Stimulated activated CD4-positive, alpha-beta T cell treated with anti-CD3 and anti-CD28 coated beads, Interleukin-1b, Interleukin-23, amount 100 ng/mL, for 24 hours (primary cell): ENCODE measurements at regions not wholly inside any gene's neighbourhood (a gene's known extent, or its start where the extent isn't known, plus 50 kb on each side); places are given as distances from the start of the nearest gene placed in this dataset.

Experiments
- DNase-seq, 4 experiments: peaks; one replicate each; pipeline ENCODE4 v3.0.0-alpha.2; 2020; ENCODE audit warnings: low read depth in 4 of 4, low spot score in 1 of 4

- DNase-seq, result no peak
Measured at GRCh38 chr1:219523411-219523810, 89.5 kb downstream of the ZC3H11B start.

- no peak for DNase-seq
Measured at GRCh38 chr1:219521325-219521724, 91.6 kb downstream of the ZC3H11B start.

GRCh38 chr1:219520241-219520640, 92.7 kb downstream of the ZC3H11B start:
- no peak for DNase-seq

- no peak for DNase-seq
Measured at GRCh38 chr1:219518907-219519248, 94.0 kb downstream of the ZC3H11B start.

- DNase-seq, result no peak
Measured at GRCh38 chr1:219518168-219518906, 94.6 kb downstream of the ZC3H11B start.

- DNase-seq, result no peak
Measured at GRCh38 chr1:219517031-219517430, 95.9 kb downstream of the ZC3H11B start.

GRCh38 chr1:219514728-219515127, 98.2 kb downstream of the ZC3H11B start:
- DNase-seq, result no peak

- no peak for DNase-seq
Measured at GRCh38 chr1:219507437-219507836, 105.5 kb downstream of the ZC3H11B start.

GRCh38 chr1:219506936-219507335, 106.0 kb downstream of the ZC3H11B start:
- no peak for DNase-seq

- no peak for DNase-seq
Measured at GRCh38 chr1:219506473-219506899, 106.4 kb downstream of the ZC3H11B start.

GRCh38 chr1:219505886-219506285, 107.0 kb downstream of the ZC3H11B start:
- DNase-seq, result no peak

GRCh38 chr1:219503604-219504003, 109.3 kb downstream of the ZC3H11B start:
- DNase-seq, result no peak

- DNase-seq, result no peak
Measured at GRCh38 chr1:219500327-219500897, 112.5 kb downstream of the ZC3H11B start.

- DNase-seq, result no peak
Measured at GRCh38 chr1:219498666-219499065, 114.2 kb downstream of the ZC3H11B start.

- no peak for DNase-seq
Measured at GRCh38 chr1:219495737-219496408, 117.0 kb downstream of the ZC3H11B start.

- no peak for DNase-seq
Measured at GRCh38 chr1:219492717-219493116, 120.2 kb downstream of the ZC3H11B start.

- no peak for DNase-seq
Measured at GRCh38 chr1:219490566-219490965, 122.3 kb downstream of the ZC3H11B start.

GRCh38 chr1:219489636-219490035, 123.3 kb downstream of the ZC3H11B start:
- no peak for DNase-seq

- DNase-seq, result no peak
Measured at GRCh38 chr1:219488275-219488674, 124.6 kb downstream of the ZC3H11B start.

- DNase-seq, result no peak
Measured at GRCh38 chr1:219483530-219483929, 129.4 kb downstream of the ZC3H11B start.

- DNase-seq, result no peak
Measured at GRCh38 chr1:219480011-219480410, 132.9 kb downstream of the ZC3H11B start.

GRCh38 chr1:219478811-219479210, 134.1 kb downstream of the ZC3H11B start:
- no peak for DNase-seq
